ENCODE measurements at regions not wholly inside any gene's neighbourhood (a gene's known extent, or its start where the extent isn't known, plus 50 kb on each side); places are given as distances from the start of the nearest gene placed in this dataset.

DNA sequence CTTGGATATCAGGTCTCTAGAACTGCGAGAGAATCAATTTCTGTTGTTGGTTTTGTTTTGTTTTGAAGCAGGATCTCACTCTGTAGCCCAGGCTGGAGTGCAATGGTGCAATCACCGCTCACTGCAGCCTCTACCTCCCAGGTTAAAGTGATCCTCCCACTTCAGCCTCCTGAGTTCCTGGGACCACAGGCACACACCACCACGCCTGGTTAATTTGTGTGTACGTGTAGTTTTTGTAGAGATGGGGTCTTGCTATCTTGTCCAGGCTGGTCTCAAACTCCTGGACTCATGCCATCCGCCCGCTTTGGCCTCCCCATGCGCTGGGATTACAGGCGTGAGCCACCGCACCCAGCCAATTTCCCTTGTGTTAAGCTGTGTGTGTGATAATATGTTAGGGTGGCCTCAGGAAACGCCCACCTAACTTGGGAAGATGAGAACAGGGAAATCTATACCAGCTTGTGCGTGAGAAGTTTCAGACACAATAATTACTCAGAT, 109.6 kb downstream of the SIK1 start:
- no peak for TF ChIP-seq JUND (IDR thresholded peaks at IDR 0.05; ENCODE audit: low read depth)
- no peak for DNase-seq (ENCODE audit: low read depth in 1 of 2, low spot score in 1 of 2)
- in situ Hi-C loops (cut with HindIII; ENCODE audit: low pct_unique_long_range_greater_than_20kb, low sequenced_read_pairs), result no loop called here

DNA sequence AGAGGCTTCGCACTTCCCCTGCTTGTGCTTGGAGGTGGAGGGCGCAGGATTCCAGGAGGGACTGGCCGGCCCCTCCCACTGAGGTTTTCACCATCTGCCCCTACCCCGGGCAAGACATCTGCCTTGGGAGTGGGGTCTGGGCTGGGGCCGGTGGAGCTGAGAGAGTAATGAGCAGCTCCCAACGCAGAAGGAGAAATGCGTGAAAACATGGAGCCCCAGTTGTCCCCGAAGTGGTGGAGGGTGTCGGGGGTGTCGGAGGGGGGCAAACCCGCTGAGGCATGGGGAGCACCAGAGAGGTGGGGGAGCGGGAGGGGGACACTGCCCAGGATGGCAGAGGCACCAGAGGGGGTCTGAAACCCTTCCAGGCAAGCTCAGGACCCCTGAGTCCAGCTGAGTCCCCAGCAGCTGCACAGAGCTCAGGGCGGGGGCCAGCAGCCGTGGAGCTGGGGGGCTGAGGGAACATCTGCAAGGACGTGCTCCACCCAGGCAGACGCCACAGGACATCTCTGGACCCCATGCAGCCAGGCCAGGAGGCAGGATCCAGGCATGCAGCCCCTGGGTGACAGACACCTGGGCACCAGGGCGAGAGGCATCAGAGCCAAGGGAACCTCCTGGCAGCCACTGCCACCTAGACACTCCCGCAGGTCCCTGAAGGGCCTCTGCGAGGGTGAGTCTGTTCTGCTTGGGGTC, 110.6 kb downstream of the SIK1 start:
- no peak for DNase-seq (ENCODE audit: low read depth in 1 of 2, low spot score in 1 of 2)
- in situ Hi-C loops (cut with HindIII; ENCODE audit: low pct_unique_long_range_greater_than_20kb, low sequenced_read_pairs), result no loop called here
- no peak for TF ChIP-seq JUND (IDR thresholded peaks at IDR 0.05; ENCODE audit: low read depth)

DNA sequence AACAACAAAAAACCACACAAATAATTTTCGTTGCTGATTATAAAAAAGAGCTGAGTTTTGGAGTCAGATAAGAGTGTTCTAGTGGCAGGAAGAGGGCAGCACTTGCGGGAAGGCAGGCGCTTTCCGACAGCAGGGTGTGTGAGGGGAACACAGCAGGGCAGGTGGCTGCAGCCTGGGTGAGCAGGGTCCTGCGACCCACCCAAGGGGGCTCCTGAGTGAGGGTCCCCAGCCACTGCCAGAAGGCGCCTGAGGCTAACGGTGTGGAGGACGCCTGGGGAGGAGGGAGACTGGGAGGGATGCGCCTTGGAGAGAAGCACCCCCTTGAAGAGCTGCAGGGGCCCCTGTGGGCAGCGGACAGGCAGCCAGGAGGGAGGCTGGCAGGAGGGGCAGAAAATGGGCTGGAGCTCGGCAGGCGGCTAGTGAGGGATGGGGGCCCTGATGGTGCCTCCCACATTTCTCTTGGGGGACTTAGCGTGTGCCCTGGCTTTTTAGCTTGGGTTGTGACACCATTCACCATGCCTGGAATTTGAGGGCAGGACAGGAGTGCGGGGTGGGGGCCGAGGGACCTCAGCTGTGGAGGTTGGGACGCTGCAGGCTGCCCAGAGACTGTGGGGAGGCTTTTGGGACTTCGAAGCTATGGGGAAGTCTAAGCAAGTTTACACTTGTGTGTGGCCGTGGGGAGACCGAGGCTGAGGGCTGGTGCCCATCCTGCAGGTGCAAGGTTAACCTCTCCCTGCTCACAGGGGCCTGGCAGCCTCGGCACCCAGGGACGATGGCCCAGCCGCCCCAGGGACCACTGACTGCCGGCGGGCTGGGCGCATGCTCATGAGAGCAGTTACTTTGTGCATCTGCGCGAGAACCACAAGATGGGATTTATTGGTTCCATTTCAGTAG, 111.4 kb downstream of the SIK1 start:
- in situ Hi-C loops (cut with HindIII; ENCODE audit: low pct_unique_long_range_greater_than_20kb, low sequenced_read_pairs), result no loop called here

DNA sequence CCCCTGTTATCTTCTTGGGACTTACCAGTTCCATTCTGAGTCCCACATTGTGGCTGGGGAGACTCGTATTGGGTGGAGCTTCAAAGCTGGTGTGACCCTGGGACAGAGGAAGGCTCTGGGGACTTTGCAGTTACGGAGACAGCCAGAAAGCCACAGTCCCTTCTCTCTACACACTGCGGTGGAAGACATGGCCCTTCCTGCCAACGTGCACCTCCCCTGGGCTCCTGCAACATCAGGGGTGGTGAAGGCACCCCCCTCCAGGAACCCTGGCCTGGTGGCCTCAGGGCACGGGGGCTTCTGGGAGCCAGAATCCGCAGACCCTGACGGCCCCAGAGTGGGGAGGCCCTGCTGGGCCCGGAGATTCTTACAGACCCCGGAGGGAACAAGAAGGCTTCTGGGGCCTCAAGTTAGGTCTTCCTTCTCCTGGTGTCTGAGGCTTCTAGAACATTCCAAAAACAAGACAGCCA, 113.0 kb downstream of the SIK1 start:
- in situ Hi-C loops (cut with HindIII; ENCODE audit: low pct_unique_long_range_greater_than_20kb, low sequenced_read_pairs), result no loop called here
- no peak for TF ChIP-seq JUND (IDR thresholded peaks at IDR 0.05; ENCODE audit: low read depth)
- DNase-seq (ENCODE audit: low read depth in 1 of 2, low spot score in 1 of 2), result no peak

More for the DNA sequence above, 111.4 kb downstream of the SIK1 start:
- TF ChIP-seq JUND (IDR thresholded peaks at IDR 0.05; ENCODE audit: low read depth), result no peak
- DNase-seq (ENCODE audit: low read depth in 1 of 2, low spot score in 1 of 2), result no peak

DNA sequence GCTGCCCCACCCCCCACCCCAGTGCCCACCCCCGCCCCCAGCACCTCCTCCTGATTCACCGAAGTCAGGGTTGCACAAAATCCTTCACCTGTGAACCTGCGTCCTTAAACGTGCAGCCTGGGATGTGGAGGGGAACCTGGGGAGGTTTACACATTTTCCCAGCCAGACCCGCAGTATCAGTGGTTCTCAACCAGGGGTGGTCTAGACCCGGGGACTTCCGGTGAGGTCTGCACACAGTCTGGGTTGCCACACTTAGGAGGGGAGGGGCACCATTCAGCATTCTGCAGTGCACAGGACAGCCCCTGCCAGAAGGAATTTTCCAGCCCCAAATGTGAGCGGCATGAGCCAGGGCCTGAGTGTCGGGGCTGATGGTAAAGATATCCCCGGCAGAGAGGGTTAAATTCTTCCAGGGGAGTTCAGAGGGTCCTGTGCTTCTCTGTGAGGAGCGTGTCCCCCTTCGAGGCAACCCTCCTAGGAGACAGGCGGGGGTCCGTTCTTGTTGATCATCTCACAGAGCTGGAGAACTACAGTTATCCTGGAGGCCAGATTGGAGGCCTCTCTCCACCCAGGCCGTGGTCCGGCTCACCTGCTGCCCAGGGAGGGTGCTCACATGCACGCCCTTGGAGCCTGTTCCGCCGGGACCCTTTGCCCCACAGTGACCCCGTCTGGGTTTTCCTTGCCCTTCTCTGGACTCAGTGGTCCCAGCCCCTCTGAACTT, 113.6 kb downstream of the SIK1 start:
- no peak for TF ChIP-seq JUND (IDR thresholded peaks at IDR 0.05; ENCODE audit: low read depth)
- in situ Hi-C loops (cut with HindIII; ENCODE audit: low pct_unique_long_range_greater_than_20kb, low sequenced_read_pairs), result no loop called here

DNA sequence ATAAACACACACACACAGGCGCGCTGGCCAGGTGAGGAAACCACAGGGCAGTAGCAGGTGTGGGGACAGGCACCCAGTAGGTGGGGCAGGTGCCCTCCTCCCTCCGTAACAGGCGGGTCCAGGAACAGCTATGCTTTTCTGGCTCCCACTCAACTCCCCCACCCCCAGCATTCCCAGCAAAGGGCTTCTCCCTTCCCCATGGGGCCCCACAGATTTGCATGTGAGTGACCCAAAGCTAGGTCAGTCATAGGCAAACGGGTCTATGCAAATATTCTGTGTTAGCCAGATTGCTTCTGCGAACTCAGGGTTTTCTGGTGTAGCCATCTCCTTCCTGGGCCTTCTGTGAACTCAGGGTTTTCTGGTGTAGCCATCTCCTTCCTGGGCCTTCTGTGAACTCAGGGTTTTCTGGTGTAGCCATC, 114.2 kb downstream of the SIK1 start:
- in situ Hi-C loops (cut with HindIII; ENCODE audit: low pct_unique_long_range_greater_than_20kb, low sequenced_read_pairs), result no loop called here
- TF ChIP-seq JUND (IDR thresholded peaks at IDR 0.05; ENCODE audit: low read depth), result no peak
- DNase-seq (ENCODE audit: low read depth in 1 of 2, low spot score in 1 of 2), result no peak

More for the DNA sequence above, 113.6 kb downstream of the SIK1 start:
- DNase-seq (ENCODE audit: low read depth in 1 of 2, low spot score in 1 of 2), result no peak

DNA sequence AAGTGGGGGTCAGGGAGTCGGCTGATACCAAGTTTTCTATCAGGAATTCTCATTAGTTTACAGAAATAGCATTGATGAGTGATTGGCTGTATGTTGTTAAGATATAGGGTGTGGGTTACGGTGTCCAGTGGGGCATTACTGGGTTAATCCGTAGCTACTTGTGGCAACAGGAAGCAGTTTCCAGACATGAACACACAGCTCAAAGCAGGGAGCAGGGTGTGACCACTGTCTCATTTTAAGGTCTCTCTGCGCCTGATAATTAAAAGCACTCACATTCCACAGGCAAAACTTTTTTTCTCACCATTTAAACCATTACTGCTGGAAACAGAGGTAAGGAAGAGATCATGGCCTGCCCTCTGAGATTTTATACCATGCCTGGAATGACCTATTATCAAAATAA, 114.9 kb downstream of the SIK1 start:
- in situ Hi-C loops (cut with HindIII; ENCODE audit: low pct_unique_long_range_greater_than_20kb, low sequenced_read_pairs), result no loop called here
- no peak for DNase-seq (ENCODE audit: low read depth in 1 of 2, low spot score in 1 of 2)
- TF ChIP-seq JUND (IDR thresholded peaks at IDR 0.05; ENCODE audit: low read depth), result no peak

DNA sequence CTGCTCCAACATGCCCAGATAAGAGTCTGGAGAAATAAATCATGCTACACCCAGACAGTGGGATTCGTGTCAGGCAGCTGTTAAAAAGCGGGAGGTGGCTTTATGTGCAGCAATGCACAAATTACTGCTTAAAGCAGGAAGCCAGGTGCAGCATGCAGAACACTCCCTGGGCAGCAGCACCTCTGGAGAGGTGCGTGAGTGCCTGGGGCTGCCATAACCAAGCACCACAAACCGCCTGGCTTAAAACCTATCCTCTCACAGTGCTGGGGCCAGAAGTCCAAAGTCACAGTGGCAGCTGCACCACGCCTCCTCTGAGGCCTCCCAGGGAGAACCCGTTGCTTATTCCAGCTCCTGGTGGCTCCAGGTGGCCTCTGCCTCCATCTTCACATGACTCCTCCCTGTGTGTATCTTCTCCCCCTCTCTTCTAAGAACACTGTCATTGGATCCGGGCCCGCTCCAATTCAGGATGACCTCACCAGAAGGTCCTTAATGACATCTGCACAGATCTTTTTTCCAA, 115.6 kb downstream of the SIK1 start:
- no peak for TF ChIP-seq JUND (IDR thresholded peaks at IDR 0.05; ENCODE audit: low read depth)
- in situ Hi-C loops (cut with HindIII; ENCODE audit: low pct_unique_long_range_greater_than_20kb, low sequenced_read_pairs), result no loop called here
- DNase-seq (ENCODE audit: low read depth in 1 of 2, low spot score in 1 of 2), result no peak

DNA sequence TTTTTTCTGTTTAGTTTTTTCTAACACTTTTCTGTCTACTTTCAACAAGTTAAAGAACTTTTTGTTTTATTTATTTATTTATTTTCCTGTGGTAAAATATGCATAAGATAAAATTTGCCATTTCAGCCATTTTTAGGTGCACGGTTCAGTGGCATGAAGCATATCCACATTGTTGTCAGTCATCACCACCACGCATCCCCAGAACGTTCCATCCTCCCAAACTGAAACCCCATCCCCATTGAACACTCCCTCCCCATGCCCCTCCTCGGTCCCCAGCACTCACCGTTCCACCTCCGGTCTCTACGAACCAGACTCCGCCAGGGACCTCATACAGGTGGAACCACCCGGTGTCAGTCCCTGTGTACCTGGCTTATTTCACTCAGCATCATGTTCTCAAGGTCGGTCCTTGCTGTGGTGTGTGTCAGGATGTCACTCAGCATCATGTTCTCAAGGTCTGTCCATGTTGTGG, 118.1 kb downstream of the SIK1 start:
- TF ChIP-seq JUND (IDR thresholded peaks at IDR 0.05; ENCODE audit: low read depth), result no peak
- in situ Hi-C loops (cut with HindIII; ENCODE audit: low pct_unique_long_range_greater_than_20kb, low sequenced_read_pairs), result no loop called here
- DNase-seq (ENCODE audit: low read depth in 1 of 2, low spot score in 1 of 2), result no peak

DNA sequence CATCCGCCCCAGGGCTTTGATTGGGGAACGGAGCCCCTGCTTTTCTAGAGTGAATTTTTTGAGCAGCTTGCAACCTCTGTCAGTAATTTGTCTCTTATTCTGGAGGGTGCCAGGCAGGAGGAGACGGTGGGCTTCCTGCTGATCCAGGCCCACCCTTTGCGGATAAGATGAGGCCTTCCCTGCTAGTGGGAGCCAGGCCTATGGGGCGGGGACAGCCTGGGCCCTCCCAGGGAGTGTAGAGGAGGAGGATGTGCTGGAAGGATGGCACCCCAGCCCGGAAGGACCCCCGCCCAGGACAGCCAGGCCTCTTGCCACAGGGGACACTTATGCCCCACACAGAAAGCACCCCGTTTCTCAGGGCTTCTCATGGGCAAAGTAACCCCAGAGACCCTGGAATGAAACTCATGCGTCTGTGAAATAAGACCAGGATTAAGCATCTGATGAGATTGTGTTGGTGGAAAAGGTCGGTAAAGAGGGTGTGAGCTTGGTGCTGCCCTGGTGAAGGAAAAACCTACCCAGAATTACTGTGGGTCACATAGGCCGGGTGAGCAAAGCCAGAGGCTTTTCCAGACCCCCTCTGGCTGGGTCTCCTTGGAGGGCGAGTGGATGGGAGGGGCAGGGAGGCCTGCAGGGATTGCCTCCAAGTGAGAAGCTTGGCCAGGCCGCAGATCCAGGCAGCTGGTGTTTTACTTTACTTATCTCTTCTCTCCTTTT, 118.7 kb downstream of the SIK1 start:
- in situ Hi-C loops (cut with HindIII; ENCODE audit: low pct_unique_long_range_greater_than_20kb, low sequenced_read_pairs), result no loop called here
- no peak for TF ChIP-seq JUND (IDR thresholded peaks at IDR 0.05; ENCODE audit: low read depth)
- DNase-seq (ENCODE audit: low read depth in 1 of 2, low spot score in 1 of 2), result no peak

DNA sequence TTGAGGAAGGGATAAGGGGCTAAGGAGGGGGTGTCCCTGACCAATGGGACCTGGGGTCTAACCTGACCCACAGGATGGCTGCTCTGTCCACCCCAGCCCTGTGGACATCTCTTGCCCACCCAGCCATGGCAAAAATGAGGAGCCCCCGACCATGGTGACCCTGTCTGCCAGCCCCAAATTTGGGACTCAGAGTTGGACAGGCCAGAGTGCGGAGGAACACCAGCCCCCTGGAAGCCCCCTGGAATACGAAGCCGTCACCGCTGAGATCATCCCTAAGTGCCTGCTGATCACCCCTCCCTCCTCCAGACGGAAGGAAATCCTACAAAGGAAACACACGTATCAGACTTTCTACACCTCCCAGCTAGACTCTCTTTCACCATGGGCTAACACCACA, 119.3 kb downstream of the SIK1 start:
- in situ Hi-C loops (cut with HindIII; ENCODE audit: low pct_unique_long_range_greater_than_20kb, low sequenced_read_pairs), result no loop called here
- no peak for DNase-seq (ENCODE audit: low read depth in 1 of 2, low spot score in 1 of 2)
- no peak for TF ChIP-seq JUND (IDR thresholded peaks at IDR 0.05; ENCODE audit: low read depth)

Measured in T47D (cell line).